HepG2 (cell line): ENCODE measurements at regions not wholly inside any gene's neighbourhood (a gene's known extent, or its start where the extent isn't known, plus 50 kb on each side); places are given as distances from the start of the nearest gene placed in this dataset.

Experiments
- ATAC-seq: fragments of 200-7000 bp; cut with Tn5 transposase; 3 replicates; pipeline ENCODE4 v1.9.1; 2020; ENCODE audit warnings: mild to moderate bottlenecking, moderate library complexity
- BruUV-seq: library from RNA; stranded (reverse); fragments of 400-500 nt; replicated peaks from 2 replicates; lab custom pipeline; 2021; lab: Mats Ljungman, UMichigan
- CTCF ChIA-PET: fragments of 300-600 bp; formaldehyde crosslinking; extraction: SDS; loops from one replicate; lab custom pipeline; 2021; ENCODE audit warnings: low total read pairs, inconsistent platforms, low intra/inter-chr PET ratio; lab: Yijun Ruan, JAX
- POLR2A ChIA-PET: fragments of 350-600 bp; sonication (Branson Sonifier 250); formaldehyde crosslinking; loops from one replicate; lab custom pipeline; 2020; ENCODE audit warnings: antibody characterized with exemption, inconsistent platforms; lab: Yijun Ruan, JAX
- DNase-seq: peaks from one replicate; pipeline ENCODE4 v3.0.0-alpha.2; 2015; ENCODE audit warnings: low spot score
- FAIRE-seq: peaks from 3 replicates; lab custom pipeline; 2011; peaks lifted over from hg19 to GRCh38; lab: Jason Lieb, UNC
- H2AFZ ChIP-seq: one replicate; pipeline ENCODE4 v1.6.1; 2011; ENCODE audit warnings: low read length, inconsistent platforms
- H3K27ac ChIP-seq: fragments of 300-600 bp; 3 replicates; pipeline ENCODE4 v1.8.0; 2011; ENCODE audit warnings: mixed run types, mild to moderate bottlenecking, mixed read lengths, low read length, inconsistent platforms; ENCODE audit not compliant: insufficient read depth; ENCODE audit errors: extremely low read length
- H3K27me3 ChIP-seq, 2 experiments: fragments of 200-600 bp in 1 of 2; 2 replicates in 1 of 2; 3 replicates in 1 of 2; pipeline versions ENCODE4 v1.6.0 to v1.8.0; 2011; ENCODE audit warnings: low read length in 2 of 2, mild to moderate bottlenecking in 2 of 2, moderate library complexity in 2 of 2, inconsistent platforms in 1 of 2; ENCODE audit not compliant: insufficient read depth in 2 of 2, control insufficient read depth in 1 of 2
- H3K36me3 ChIP-seq, 2 experiments: fragments of 200-600 bp in 1 of 2; replicated peaks in 1 of 2; 2 replicates in 1 of 2; 3 replicates in 1 of 2; pipeline versions ENCODE4 v1.5.1 to v1.8.0; 2011; ENCODE audit warnings: low read length in 2 of 2, inconsistent platforms in 1 of 2; ENCODE audit not compliant: insufficient read depth in 2 of 2, control insufficient read depth in 1 of 2
- H3K4me1 ChIP-seq: 2 replicates; pipeline ENCODE4 v1.5.1; 2012; ENCODE audit warnings: low read length, inconsistent platforms; ENCODE audit not compliant: insufficient read depth
- H3K4me2 ChIP-seq: 2 replicates; pipeline ENCODE4 v1.6.0; 2011; ENCODE audit warnings: low read depth, low read length, inconsistent platforms
- H3K4me3 ChIP-seq, 3 experiments: fragments of 200-600 bp in 1 of 3; sonication (generic), shearing (Covaris generic) in 1 of 3; replicated peaks in 1 of 3; 2 replicates each; pipeline ENCODE4 v1.5.1; 2011 to 2016; ENCODE audit warnings: low read length in 3 of 3, inconsistent platforms in 2 of 3, low read depth in 2 of 3, mild to moderate bottlenecking in 2 of 3, control low read depth in 1 of 3, mixed read lengths in 1 of 3; ENCODE audit not compliant: insufficient read depth in 1 of 3
- H3K79me2 ChIP-seq: one replicate; pipeline ENCODE4 v1.6.1; 2011; ENCODE audit warnings: low read length, inconsistent platforms; ENCODE audit not compliant: insufficient read depth
- H3K9ac ChIP-seq: 2 replicates; pipeline ENCODE4 v1.6.0; 2011; ENCODE audit warnings: mild to moderate bottlenecking, low read depth, low read length, inconsistent platforms; ENCODE audit not compliant: insufficient read depth
- H3K9me3 ChIP-seq: 2 replicates; pipeline ENCODE4 v1.5.1; 2012; ENCODE audit warnings: mild to moderate bottlenecking, low read length
- H4K20me1 ChIP-seq: 2 replicates; pipeline ENCODE4 v1.6.0; 2011; ENCODE audit warnings: inconsistent platforms, mild to moderate bottlenecking, low read length, moderate library complexity; ENCODE audit not compliant: insufficient read depth
- ATM ChIP-seq: fragments of 450-650 bp; IDR thresholded peaks from 2 replicates; pipeline ENCODE4 v1.7.1; 2017; ENCODE audit warnings: mild to moderate bottlenecking, borderline replicate concordance
- BRCA1 ChIP-seq: sonication (generic); formaldehyde crosslinking; IDR thresholded peaks from 2 replicates; pipeline ENCODE4 v1.4.0; 2020; ENCODE audit warnings: missing genetic modification reagents
- BRD4 ChIP-seq: sonication (generic); formaldehyde crosslinking; IDR thresholded peaks from 2 replicates; pipeline ENCODE4 v1.4.0; 2020; ENCODE audit warnings: missing genetic modification reagents
- CBFB ChIP-seq: sonication (generic); formaldehyde crosslinking; IDR thresholded peaks from 2 replicates; pipeline ENCODE4 v1.4.0; 2020; ENCODE audit warnings: missing genetic modification reagents
- FOXM1 ChIP-seq: sonication (generic); formaldehyde crosslinking; IDR thresholded peaks from 2 replicates; pipeline ENCODE4 v1.5.0; 2020; ENCODE audit warnings: missing genetic modification reagents
- HDAC2 ChIP-seq: sonication (generic); formaldehyde crosslinking; IDR thresholded peaks from 2 replicates; pipeline ENCODE4 v1.4.0; 2020; ENCODE audit warnings: missing genetic modification reagents
- KLF9 ChIP-seq: IDR thresholded peaks from 2 replicates; pipeline ENCODE4 v1.6.1; 2016; ENCODE audit warnings: low read depth
- MED8 ChIP-seq: sonication (generic); formaldehyde crosslinking; IDR thresholded peaks from 2 replicates; pipeline ENCODE4 v1.8.1; 2023; ENCODE audit warnings: mild to moderate bottlenecking, missing genetic modification reagents; ENCODE audit not compliant: insufficient replicate concordance
- NR3C1 ChIP-seq: sonication (generic); formaldehyde crosslinking; IDR thresholded peaks from 2 replicates; pipeline ENCODE4 v1.4.0; 2020; ENCODE audit warnings: missing genetic modification reagents
- POLR2AphosphoS5 ChIP-seq: IDR thresholded peaks from 2 replicates; pipeline ENCODE4 v1.6.1; 2012; ENCODE audit warnings: low read depth, low read length
- TEAD2 ChIP-seq: sonication (generic); formaldehyde crosslinking; IDR thresholded peaks from 2 replicates; pipeline ENCODE4 v1.9.0; 2021; ENCODE audit warnings: missing genetic modification reagents
- ZBTB21 ChIP-seq: sonication (generic); formaldehyde crosslinking; IDR thresholded peaks from 2 replicates; pipeline ENCODE4 v1.4.0; 2020; ENCODE audit warnings: missing genetic modification reagents
- ZIK1 ChIP-seq: sonication (generic); formaldehyde crosslinking; IDR thresholded peaks from 2 replicates; pipeline ENCODE4 v1.5.0; 2020; ENCODE audit warnings: mild to moderate bottlenecking, low read depth, missing genetic modification reagents, borderline replicate concordance
- ZNF234 ChIP-seq: sonication (generic); formaldehyde crosslinking; conservative IDR thresholded peaks from 2 replicates; pipeline ENCODE4 v1.5.1; 2020; ENCODE audit warnings: mild to moderate bottlenecking, missing genetic modification reagents
- ZNF432 ChIP-seq: sonication (generic); formaldehyde crosslinking; IDR thresholded peaks from 2 replicates; pipeline ENCODE4 v1.5.0; 2020; ENCODE audit warnings: missing genetic modification reagents, mild to moderate bottlenecking, borderline replicate concordance
- ZNF598 ChIP-seq: sonication (generic); formaldehyde crosslinking; IDR thresholded peaks from 2 replicates; pipeline ENCODE4 v1.5.1; 2020; ENCODE audit warnings: mild to moderate bottlenecking, missing genetic modification reagents, borderline replicate concordance
- ZNF660 ChIP-seq: sonication (generic); formaldehyde crosslinking; IDR thresholded peaks from 2 replicates; pipeline ENCODE4 v1.5.1; 2020; ENCODE audit warnings: mild to moderate bottlenecking, low read depth, missing genetic modification reagents, borderline replicate concordance
- ZNF766 ChIP-seq: sonication (generic); formaldehyde crosslinking; IDR thresholded peaks from 2 replicates; pipeline ENCODE4 v1.5.0; 2020; ENCODE audit warnings: missing genetic modification reagents, borderline replicate concordance
- in situ Hi-C: cut with HindIII; loops from 2 replicates; pipeline ENCODE4 v1.10.0; 2017; ENCODE audit warnings: low pct_unique_long_range_greater_than_20kb; ENCODE audit not compliant: extremely low pct_ligation_motif_present
- intact Hi-C: fragments of 100-400 bp; cut with micrococcal nuclease; formaldehyde crosslinking; loops from one replicate; pipeline ENCODE4 v1.10.0; 2022; ENCODE audit not compliant: unreplicated experiment
- TF ChIP-seq, protein P1 (sequence below): fragments of 450-650 bp; IDR thresholded peaks from 2 replicates; pipeline ENCODE4 v1.6.1; 2016

DNA sequence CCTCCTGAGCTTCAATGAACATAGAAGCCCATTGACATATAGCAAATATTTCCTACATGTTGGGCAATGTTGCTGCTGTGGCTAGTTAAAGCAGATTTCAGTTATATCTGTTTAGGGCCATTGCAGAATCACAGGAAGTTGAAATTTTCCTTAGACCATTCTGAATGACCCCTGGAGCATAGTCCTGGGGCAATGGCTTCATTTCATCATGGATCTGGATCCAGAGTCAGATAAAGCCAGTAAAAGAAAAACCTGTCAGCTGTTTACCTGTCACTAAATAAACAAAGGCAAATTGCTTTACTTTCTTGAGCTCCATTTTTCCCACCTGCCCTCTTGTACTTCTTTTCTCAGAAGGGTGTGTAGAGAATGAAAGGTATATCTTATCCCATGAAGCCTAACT, 494.0 kb upstream of the MAP3K7 start:
- Histone ChIP-seq H3K4me2 (no peak overlapping the region), H3K36me3 (no peaks in the 10 kb centered on the region)
- CTCF ChIA-PET: interaction anchor here (0.8 to 1.1 kb wide), 2 partner anchors 1564 to 1696 kb away, joined by 4 to 5 read pairs; no protein-coding TSS in a partner anchor
- DNase-seq: no peak
- TF ChIP-seq POLR2AphosphoS5 (no peak), NR3C1 (CRISPR knock-in tag) (no peak), TEAD2 (CRISPR knock-in tag) (no peak), BRCA1 (CRISPR knock-in tag) (no peak), ZNF598 (CRISPR knock-in tag) (no peak), ZNF432 (CRISPR knock-in tag) (no peak), ZIK1 (CRISPR knock-in tag) (no peak), ATM (no peak), MED8 (CRISPR knock-in tag) (no peak), ZNF766 (CRISPR knock-in tag) (no peak), CBFB (no peak), FOXM1 (CRISPR knock-in tag) (no peak), KLF9 (CRISPR knock-in tag) (no peak), ZNF234 (no peak), HDAC2 (CRISPR knock-in tag) (no peak), ZBTB21 (CRISPR knock-in tag) (no peak), ZNF660 (CRISPR knock-in tag) (no peak), BRD4 (CRISPR knock-in tag) (no peak)
- TF ChIP-seq, protein P1, sequence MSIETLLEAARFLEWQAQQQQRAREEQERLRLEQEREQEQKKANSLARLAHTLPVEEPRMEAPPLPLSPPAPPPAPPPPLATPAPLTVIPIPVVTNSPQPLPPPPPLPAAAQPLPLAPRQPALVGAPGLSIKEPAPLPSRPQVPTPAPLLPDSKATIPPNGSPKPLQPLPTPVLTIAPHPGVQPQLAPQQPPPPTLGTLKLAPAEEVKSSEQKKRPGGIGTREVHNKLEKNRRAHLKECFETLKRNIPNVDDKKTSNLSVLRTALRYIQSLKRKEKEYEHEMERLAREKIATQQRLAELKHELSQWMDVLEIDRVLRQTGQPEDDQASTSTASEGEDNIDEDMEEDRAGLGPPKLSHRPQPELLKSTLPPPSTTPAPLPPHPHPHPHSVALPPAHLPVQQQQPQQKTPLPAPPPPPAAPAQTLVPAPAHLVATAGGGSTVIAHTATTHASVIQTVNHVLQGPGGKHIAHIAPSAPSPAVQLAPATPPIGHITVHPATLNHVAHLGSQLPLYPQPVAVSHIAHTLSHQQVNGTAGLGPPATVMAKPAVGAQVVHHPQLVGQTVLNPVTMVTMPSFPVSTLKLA: no peak
- TF ChIP-seq, all 625 proteins: peak for 0
- Histone ChIP-seq H3K79me2 (no peaks in the 10 kb centered on the region), H3K4me1 (no peaks in the 10 kb centered on the region), H3K4me3 (no peak overlapping the region), H3K27ac (no peak overlapping the region), H3K9ac (no peak overlapping the region), H3K27me3 (no peaks in the 10 kb centered on the region), H4K20me1 (no peaks in the 10 kb centered on the region), H2AFZ (no peak overlapping the region), H3K9me3 (no peaks in the 10 kb centered on the region)
- BruUV-seq: no TSS peak
- in situ Hi-C loops: loop anchor here (25.0 kb wide), 1 partner anchor 1556 kb away; no protein-coding TSS in a partner anchor
- POLR2A ChIA-PET: no interaction called here
- intact Hi-C loops: loop anchor here (5.0 kb wide), 2 partner anchors 306 to 1696 kb away; no protein-coding TSS in a partner anchor
- ATAC-seq (no peak), FAIRE-seq (no peak)
